Liver (tissue), 8 donors: ENCODE measurements at regions not wholly inside any gene's neighbourhood (a gene's known extent, or its start where the extent isn't known, plus 50 kb on each side); places are given as distances from the start of the nearest gene placed in this dataset.

Source experiments
- DNase-seq: peaks from one replicate; pipeline ENCODE4 v3.0.0-alpha.2; 2017; ENCODE audit warnings: low spot score
- H3K27ac ChIP-seq, 2 donors: one replicate each; pipeline ENCODE4 v1.7.0; 2013; ENCODE audit warnings: inconsistent platforms in 2 of 2, low read length in 2 of 2, control low read depth in 1 of 2, low read depth in 1 of 2, mild to moderate bottlenecking in 1 of 2
- H3K27me3 ChIP-seq, 4 donors: one replicate each; pipeline versions ENCODE4 v1.6.1 to v1.7.0; 2013; ENCODE audit warnings: low read length in 3 of 4, inconsistent platforms in 1 of 4, mild to moderate bottlenecking in 1 of 4, moderate library complexity in 1 of 4; ENCODE audit not compliant: control insufficient read depth in 4 of 4, insufficient read depth in 4 of 4
- H3K36me3 ChIP-seq, 4 donors: one replicate each; pipeline versions ENCODE4 v1.6.1 to v1.7.0; 2013; ENCODE audit warnings: low read length in 3 of 4, mild to moderate bottlenecking in 3 of 4, low read depth in 1 of 4, moderate library complexity in 1 of 4; ENCODE audit not compliant: control insufficient read depth in 4 of 4, insufficient read depth in 3 of 4
- H3K4me1 ChIP-seq, 4 donors: one replicate each; pipeline versions ENCODE4 v1.6.1 to v1.7.0; 2013; ENCODE audit warnings: low read length in 3 of 4, mild to moderate bottlenecking in 3 of 4, moderate library complexity in 1 of 4; ENCODE audit not compliant: control insufficient read depth in 4 of 4, insufficient read depth in 4 of 4
- H3K4me3 ChIP-seq, 3 donors: one replicate each; pipeline versions ENCODE4 v1.6.1 to v1.7.0; 2013; ENCODE audit warnings: low read length in 3 of 3, control low read depth in 1 of 3, low read depth in 1 of 3, mild to moderate bottlenecking in 1 of 3
- H3K9ac ChIP-seq, 2 donors: one replicate each; pipeline ENCODE4 v1.7.0; 2013; ENCODE audit warnings: low read length in 2 of 2, mild to moderate bottlenecking in 2 of 2, moderate library complexity in 2 of 2, control low read depth in 1 of 2, low read depth in 1 of 2
- H3K9me3 ChIP-seq, 4 donors: one replicate each; pipeline versions ENCODE4 v1.6.1 to v1.7.0; 2013; ENCODE audit warnings: low read length in 3 of 4; ENCODE audit not compliant: control insufficient read depth in 4 of 4
- ATF3 ChIP-seq: IDR thresholded peaks from 2 replicates; pipeline ENCODE4 v1.6.1; 2016; ENCODE audit warnings: antibody characterized with exemption
- CTCF ChIP-seq: fragments of 150-350 bp; IDR thresholded peaks from 2 replicates; pipeline ENCODE4 v1.5.1; 2017; ENCODE audit warnings: improper control_type of control experiment, low read depth, low read length; ENCODE audit not compliant: missing input control
- EGR1 ChIP-seq, 2 donors: IDR thresholded peaks; 2 replicates each; pipeline ENCODE4 v1.6.1; 2016 to 2018; ENCODE audit warnings: antibody characterized with exemption in 2 of 2, low read depth in 2 of 2
- FOXA1 ChIP-seq: IDR thresholded peaks from 2 replicates; pipeline ENCODE4 v1.6.1; 2016; ENCODE audit warnings: antibody characterized with exemption
- FOXA2 ChIP-seq: IDR thresholded peaks from 2 replicates; pipeline ENCODE4 v1.6.1; 2016; ENCODE audit warnings: antibody characterized with exemption
- GABPA ChIP-seq, 2 donors: IDR thresholded peaks in 1 of 2; conservative IDR thresholded peaks in 1 of 2; 2 replicates each; pipeline ENCODE4 v1.6.1; 2016; ENCODE audit warnings: antibody characterized with exemption in 2 of 2, mild to moderate bottlenecking in 1 of 2, moderate library complexity in 1 of 2
- HNF4A ChIP-seq, 2 donors: conservative IDR thresholded peaks; 2 replicates each; pipeline ENCODE4 v1.6.1; 2016; ENCODE audit warnings: antibody characterized with exemption in 2 of 2, mild to moderate bottlenecking in 2 of 2
- HNF4G ChIP-seq: IDR thresholded peaks from 2 replicates; pipeline ENCODE4 v1.6.1; 2016; ENCODE audit warnings: antibody characterized with exemption
- JUND ChIP-seq, 2 donors: IDR thresholded peaks; 2 replicates each; pipeline ENCODE4 v1.6.1; 2016; ENCODE audit warnings: antibody characterized with exemption in 2 of 2
- NR2F2 ChIP-seq: IDR thresholded peaks from 2 replicates; pipeline ENCODE4 v1.6.1; 2016; ENCODE audit warnings: antibody characterized with exemption
- RAD21 ChIP-seq, 2 donors: IDR thresholded peaks; 2 replicates each; pipeline ENCODE4 v1.6.1; 2016; ENCODE audit warnings: antibody characterized with exemption in 2 of 2, mild to moderate bottlenecking in 2 of 2
- REST ChIP-seq: IDR thresholded peaks from 2 replicates; pipeline ENCODE4 v1.6.1; 2016; ENCODE audit warnings: antibody characterized with exemption, mild to moderate bottlenecking
- RXRA ChIP-seq, 2 donors: IDR thresholded peaks; 2 replicates each; pipeline ENCODE4 v1.6.1; 2017 to 2018; ENCODE audit warnings: antibody characterized with exemption in 2 of 2, mild to moderate bottlenecking in 1 of 2
- SP1 ChIP-seq: IDR thresholded peaks from 2 replicates; pipeline ENCODE4 v1.6.1; 2018; ENCODE audit warnings: antibody characterized with exemption, mild to moderate bottlenecking
- TAF1 ChIP-seq: conservative IDR thresholded peaks from 2 replicates; pipeline ENCODE4 v1.6.1; 2016; ENCODE audit warnings: antibody characterized with exemption, mild to moderate bottlenecking
- YY1 ChIP-seq: IDR thresholded peaks from 2 replicates; pipeline ENCODE4 v1.6.1; 2016; ENCODE audit warnings: antibody characterized with exemption, mild to moderate bottlenecking
- ZBTB33 ChIP-seq: IDR thresholded peaks from 2 replicates; pipeline ENCODE4 v1.6.1; 2016; ENCODE audit warnings: antibody characterized with exemption
- WGBS: extraction: QIAGEN DNeasy Blood & Tissue Kit; methylation state at CpG from one replicate; pipeline ENCODE4 v1.1.7; 2013; 5-methylcytosine and 5-hydroxymethylcytosine counted together
- donor health status: healthy.
- donor health status: healthy.
- donor health status: healthy.
- donor health status: healthy.
- donor health status: healthy.

- H3K36me3 ChIP-seq = no peaks in the 10 kb centered on the region
- H3K4me1 ChIP-seq = no peaks in the 10 kb centered on the region
- no peaks in the 10 kb centered on the region for H3K9me3 ChIP-seq
- no peak overlapping the region for H3K27ac ChIP-seq
- H3K9ac ChIP-seq = no peak overlapping the region
- TF ChIP-seq SP1 = no peak
- no peak for TF ChIP-seq EGR1 (IDR thresholded peaks at IDR 0.05; ENCODE audit: low read depth in 2 of 2)
- no peak for TF ChIP-seq FOXA2
- DNase-seq = no peak
- 42% methylated on average over 4 of the region's 4 CpGs for WGBS
- no peak overlapping the region for H3K4me3 ChIP-seq
- peaks cover 0 to 2% (median 0%) of the 10 kb centered on the region in 4 donors for H3K27me3 ChIP-seq
Measured at GRCh38 chr5:18487928-18488480, 853.7 kb downstream of the TAF11L14 start.

GRCh38 chr5:18489703-18490102, 855.4 kb downstream of the TAF11L14 start:
- Histone ChIP-seq H3K27ac (no peak overlapping the region), H3K9me3 (no peaks in the 10 kb centered on the region), H3K9ac (no peak overlapping the region), H3K4me3 (no peak overlapping the region), H3K27me3 (no peaks in the 10 kb centered on the region), H3K36me3 (no peaks in the 10 kb centered on the region), H3K4me1 (no peaks in the 10 kb centered on the region)
- TF ChIP-seq EGR1 (IDR thresholded peaks at IDR 0.05; ENCODE audit: low read depth in 2 of 2) = no peak
- no peak for TF ChIP-seq SP1
- no peak for TF ChIP-seq JUND (IDR thresholded peaks at IDR 0.05)
- no peak for TF ChIP-seq HNF4A (conservative IDR thresholded peaks at IDR 0.05)
- no peak for TF ChIP-seq FOXA2
- DNase-seq = no peak
- WGBS = 54% methylated on average over 1 of the region's 1 CpG

- H3K9me3 ChIP-seq = no peaks in the 10 kb centered on the region
- H3K27ac ChIP-seq = no peak overlapping the region
- no peaks in the 10 kb centered on the region for H3K4me1 ChIP-seq
- H3K9ac ChIP-seq = no peak overlapping the region
- TF ChIP-seq GABPA (IDR thresholded peaks at IDR 0.05 in 1 of 2, conservative IDR thresholded peaks at IDR 0.05 in 1 of 2) (no peak), REST (no peak), FOXA1 (no peak), RAD21 (IDR thresholded peaks at IDR 0.05) (no peak), RXRA (IDR thresholded peaks at IDR 0.05) (no peak), YY1 (no peak), ATF3 (no peak), SP1 (no peak), FOXA2 (no peak), TAF1 (no peak), HNF4A (conservative IDR thresholded peaks at IDR 0.05) (no peak), NR2F2 (no peak), JUND (IDR thresholded peaks at IDR 0.05) (no peak), HNF4G (no peak), EGR1 (IDR thresholded peaks at IDR 0.05; ENCODE audit: low read depth in 2 of 2) (no peak), ZBTB33 (no peak), CTCF (no peak)
- 74% methylated on average over 1 of the region's 1 CpG for WGBS
- no peaks in the 10 kb centered on the region for H3K36me3 ChIP-seq
- no peaks in the 10 kb centered on the region for H3K27me3 ChIP-seq
- no peak overlapping the region for H3K4me3 ChIP-seq
- no peak for DNase-seq
Measured at GRCh38 chr5:18491349-18491748, 857.1 kb downstream of the TAF11L14 start.
